Stimulated activated CD4-positive, alpha-beta T cell treated with anti-CD3 and anti-CD28 coated beads, Interleukin-15, amount 100 ng/mL, for 1 hour (primary cell): ENCODE measurements at regions not wholly inside any gene's neighbourhood (a gene's known extent, or its start where the extent isn't known, plus 50 kb on each side); places are given as distances from the start of the nearest gene placed in this dataset.
"Not testable (repeated sequence)": the region's sequence is repeated elsewhere in the genome, so short reads cannot be mapped to it uniquely, and the experiment has no call there.

ENCODE experiments used
- DNase-seq, 2 donors: peaks; one replicate each; pipeline ENCODE4 v3.0.0-alpha.2; 2020; ENCODE audit warnings: low read depth in 1 of 2, low spot score in 1 of 2

- no peak for DNase-seq
Observed at GRCh38 chr6:144667532-144668503, 382.7 kb downstream of the UTRN start.

- DNase-seq, result not testable (repeated sequence)
Observed at GRCh38 chr6:144670259-144670658, 385.1 kb downstream of the UTRN start.

DNA sequence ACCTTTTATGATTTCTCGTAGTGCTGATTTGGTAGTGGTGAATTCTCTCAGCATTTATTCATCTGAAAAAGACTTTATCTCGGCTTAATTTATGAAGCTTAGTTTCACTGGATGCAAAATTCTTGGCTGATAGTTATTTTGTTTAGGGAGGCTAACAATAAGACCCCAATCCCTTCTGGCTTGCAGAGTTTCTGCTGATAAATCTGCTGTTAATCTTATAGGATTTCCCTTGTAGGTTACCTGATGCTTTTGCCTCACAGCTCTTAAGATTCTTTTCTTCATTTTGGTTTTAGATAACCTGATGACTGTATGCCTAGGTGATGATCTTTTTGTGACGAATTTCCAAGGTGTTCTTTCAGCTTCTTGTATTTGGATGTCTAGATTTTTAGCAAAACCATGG is 388.7 kb downstream of the UTRN start:
- no peak for DNase-seq

- no peak for DNase-seq
Observed at GRCh38 chr6:144675231-144675861, 390.2 kb downstream of the UTRN start.

- not testable (repeated sequence) for DNase-seq
Observed at GRCh38 chr6:144676310-144676709, 391.2 kb downstream of the UTRN start.

- DNase-seq, result not testable (repeated sequence)
Observed at GRCh38 chr6:144677263-144677662, 392.1 kb downstream of the UTRN start.

GRCh38 chr6:144678844-144679243 is 393.7 kb downstream of the UTRN start:
- no peak for DNase-seq

- no peak for DNase-seq
Observed at GRCh38 chr6:144681334-144681733, 396.2 kb downstream of the UTRN start.

DNA sequence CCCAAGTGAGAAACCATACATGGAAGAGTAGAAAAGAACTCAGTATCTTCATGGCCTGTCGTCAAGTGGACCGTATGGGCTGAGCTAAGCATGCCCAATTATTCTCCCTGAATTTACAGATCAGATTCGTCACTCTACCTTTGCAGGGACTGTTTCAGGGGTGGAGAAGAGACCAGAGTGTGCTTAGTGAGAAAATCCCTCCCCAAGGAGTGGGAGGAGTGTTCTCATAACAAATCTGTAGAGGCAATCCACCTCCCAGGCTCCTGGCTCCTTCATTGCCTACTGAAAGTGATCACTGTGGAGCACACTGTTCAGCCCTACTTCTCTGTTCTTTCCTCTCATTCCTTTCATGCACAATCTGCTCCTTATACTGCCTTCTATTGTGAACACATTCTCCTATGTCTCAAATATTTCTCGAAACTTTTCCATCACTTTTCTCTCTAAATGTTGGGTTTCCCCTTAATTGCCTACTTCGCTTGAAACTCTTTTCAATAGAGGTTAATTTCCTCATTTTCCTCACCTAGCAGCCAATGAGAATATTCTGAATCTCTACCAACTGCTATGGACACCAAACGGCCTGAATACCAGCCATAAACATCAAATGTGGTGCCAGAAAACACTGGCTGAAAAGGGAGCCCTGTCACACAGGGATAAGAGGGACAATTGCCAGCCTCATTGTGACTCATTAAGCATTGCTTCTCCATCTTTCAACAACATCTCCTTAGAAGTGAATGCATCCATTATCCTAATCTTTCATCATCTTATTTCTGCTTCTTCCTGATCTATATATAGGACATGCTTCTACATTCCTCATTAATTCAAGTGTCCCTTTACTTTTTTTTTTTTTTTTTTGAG is 398.3 kb downstream of the UTRN start:
- DNase-seq, result no peak

DNA sequence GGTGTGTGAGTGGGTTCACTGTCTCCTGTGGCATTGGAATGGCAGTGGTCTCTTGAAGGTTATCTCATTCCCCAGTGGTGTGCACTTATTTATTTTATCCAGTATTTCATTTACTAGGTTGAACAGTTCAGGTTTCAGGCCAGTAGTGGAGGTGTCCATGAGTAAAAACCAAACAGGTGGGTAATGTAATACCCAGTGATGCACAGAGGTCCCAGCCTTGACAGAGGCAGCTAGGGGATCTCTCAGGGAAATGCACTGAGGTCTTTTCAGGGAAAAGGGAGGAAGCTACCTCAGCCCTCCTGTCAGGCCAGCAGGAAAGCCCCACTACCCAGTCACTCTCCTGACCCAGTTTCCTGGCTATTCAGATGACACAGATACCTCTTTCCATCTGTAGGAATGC is 403.6 kb downstream of the UTRN start:
- no peak for DNase-seq

GRCh38 chr6:144689503-144690040 is 404.4 kb downstream of the UTRN start:
- DNase-seq, result no peak

- no peak for DNase-seq
Observed at GRCh38 chr6:144690133-144690532, 405.0 kb downstream of the UTRN start.

- DNase-seq, result no peak
Observed at GRCh38 chr6:144690666-144691065, 405.5 kb downstream of the UTRN start.

- DNase-seq, result not testable (repeated sequence)
Observed at GRCh38 chr6:144692050-144692449, 406.9 kb downstream of the UTRN start.

DNA sequence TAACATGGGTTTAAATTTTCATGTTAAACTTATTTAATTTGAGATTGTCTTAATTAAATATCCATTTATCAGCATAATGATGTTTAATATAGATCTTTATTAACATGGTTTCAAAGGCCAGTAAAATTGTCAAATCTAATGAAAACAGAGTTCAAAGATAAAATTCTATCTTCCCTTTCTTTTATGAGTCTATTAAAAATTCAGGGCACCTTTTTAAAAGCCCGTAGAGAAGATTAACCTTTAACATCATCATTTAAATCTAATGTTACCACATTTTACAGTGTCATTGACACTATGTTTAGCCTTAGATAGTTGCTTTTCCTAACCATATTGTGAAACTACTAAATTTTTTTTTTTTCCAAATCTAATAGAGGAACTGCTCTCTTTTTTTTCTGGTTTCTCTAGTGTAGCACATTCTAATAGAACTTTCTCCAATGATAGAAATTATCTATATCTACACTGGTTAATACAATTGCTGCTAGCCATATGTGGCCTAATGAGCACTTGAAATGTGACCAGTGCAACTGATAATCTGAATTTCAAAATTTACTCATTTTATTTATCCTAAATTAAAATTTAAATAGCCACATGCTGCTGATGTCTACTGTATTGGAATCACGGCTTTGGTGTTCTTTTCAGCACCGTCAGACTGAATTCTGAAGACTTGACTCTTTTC is 410.9 kb downstream of the UTRN start:
- no peak for DNase-seq

DNA sequence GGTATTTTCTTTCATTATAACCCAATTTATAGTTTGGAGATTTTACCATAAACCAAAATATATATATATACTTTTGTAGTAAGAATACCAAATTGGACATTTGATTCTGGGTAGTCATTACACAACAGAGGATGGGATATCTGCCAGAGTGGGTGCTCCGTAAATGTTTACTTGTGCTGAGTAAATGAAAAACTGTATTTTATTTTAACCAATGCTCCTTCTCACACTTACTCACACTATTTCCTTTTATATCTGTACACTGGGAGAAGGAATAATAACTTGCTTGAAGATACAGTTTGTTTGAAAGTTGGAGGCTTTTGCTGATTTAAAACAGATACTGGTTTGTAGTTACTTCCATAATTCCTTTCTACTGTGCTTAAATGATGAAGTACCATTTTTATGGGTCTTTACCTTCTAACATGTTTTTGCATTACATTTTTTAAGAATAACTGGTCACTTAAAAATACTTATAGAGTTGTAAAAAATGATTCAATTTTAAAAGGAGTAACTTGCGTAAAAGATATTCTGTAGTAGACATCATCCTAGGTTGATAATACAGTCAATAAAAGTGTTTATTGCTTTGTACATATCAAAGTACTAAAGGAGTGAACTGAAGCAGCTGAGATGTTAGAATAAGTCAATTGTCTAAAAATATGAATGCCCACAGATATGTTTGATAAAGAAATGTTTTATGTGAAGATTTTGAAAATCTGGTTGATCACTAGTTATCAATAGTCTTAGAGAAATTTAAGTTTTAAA is 411.7 kb downstream of the UTRN start:
- no peak for DNase-seq

GRCh38 chr6:144697369-144697760 is 412.2 kb downstream of the UTRN start:
- no peak for DNase-seq

- DNase-seq, result no peak
Observed at GRCh38 chr6:144697801-144698200, 412.7 kb downstream of the UTRN start.

- DNase-seq, result no peak
Observed at GRCh38 chr6:144702781-144703180, 417.6 kb downstream of the UTRN start.

- no peak for DNase-seq
Observed at GRCh38 chr6:144710207-144710606, 425.1 kb downstream of the UTRN start.
